ENCODE measurements at regions not wholly inside any gene's neighbourhood (a gene's known extent, or its start where the extent isn't known, plus 50 kb on each side); places are given as distances from the start of the nearest gene placed in this dataset.

- Mint-ChIP-seq H3K4me3 (no peak overlapping the region), H3K4me1 (peaks cover 21% of the 10 kb centered on the region), H3K27me3 (ENCODE audit: low read depth, poor library complexity) (peaks cover 52% of the 10 kb centered on the region), H3K9me3 (peaks cover 4% of the 10 kb centered on the region), H3K27ac (no peak overlapping the region), H3K36me3 (ENCODE audit: low read depth) (no peaks in the 10 kb centered on the region)
- no peak for DNase-seq
- no peak for TF ChIP-seq CTCF (IDR thresholded peaks at IDR 0.05)
Measured at GRCh38 chr10:8326396-8327139, 272.1 kb downstream of the GATA3 start.

- H3K36me3 Mint-ChIP-seq (ENCODE audit: low read depth): no peaks in the 10 kb centered on the region
- no peak for DNase-seq
- H3K9me3 Mint-ChIP-seq: peaks cover 8% of the 10 kb centered on the region
- peaks cover 57% of the 10 kb centered on the region for H3K27me3 Mint-ChIP-seq (ENCODE audit: low read depth, poor library complexity)
- H3K27ac Mint-ChIP-seq: no peak overlapping the region
- peaks cover 27% of the 10 kb centered on the region for H3K4me1 Mint-ChIP-seq
- no peak overlapping the region for H3K4me3 Mint-ChIP-seq
- no peak for TF ChIP-seq CTCF (IDR thresholded peaks at IDR 0.05)
Measured at GRCh38 chr10:8327140-8327423, 272.6 kb downstream of the GATA3 start.

DNA sequence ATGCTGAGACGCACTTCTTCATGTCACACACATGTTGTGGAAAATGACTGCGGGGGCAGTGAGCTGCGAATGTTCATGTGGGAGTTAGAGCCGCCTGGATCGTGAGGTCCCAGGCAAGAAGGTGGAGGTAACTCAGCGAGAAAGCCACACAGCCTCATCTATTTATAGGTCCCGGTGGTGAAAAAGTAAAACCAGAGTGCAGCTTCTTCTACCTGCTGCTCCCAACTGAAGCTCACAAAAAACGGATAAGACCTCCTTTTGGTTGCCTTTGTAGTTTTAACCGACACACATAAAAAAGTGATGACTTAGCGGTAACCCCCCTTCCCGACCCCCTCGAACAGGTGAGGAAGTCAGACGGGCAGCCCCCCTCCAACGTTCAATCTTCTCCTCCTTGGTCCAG lies 276.9 kb downstream of the GATA3 start:
- Mint-ChIP-seq H3K4me3 (peak overlapping the region; percentile 10), H3K4me1 (peaks cover 14% of the 10 kb centered on the region), H3K27me3 (ENCODE audit: low read depth, poor library complexity) (peaks cover 85% of the 10 kb centered on the region), H3K27ac (no peak overlapping the region), H3K36me3 (ENCODE audit: low read depth) (no peaks in the 10 kb centered on the region), H3K9me3 (peaks cover 8% of the 10 kb centered on the region)
- TF ChIP-seq CTCF (IDR thresholded peaks at IDR 0.05): no peak
- no peak for DNase-seq

DNA sequence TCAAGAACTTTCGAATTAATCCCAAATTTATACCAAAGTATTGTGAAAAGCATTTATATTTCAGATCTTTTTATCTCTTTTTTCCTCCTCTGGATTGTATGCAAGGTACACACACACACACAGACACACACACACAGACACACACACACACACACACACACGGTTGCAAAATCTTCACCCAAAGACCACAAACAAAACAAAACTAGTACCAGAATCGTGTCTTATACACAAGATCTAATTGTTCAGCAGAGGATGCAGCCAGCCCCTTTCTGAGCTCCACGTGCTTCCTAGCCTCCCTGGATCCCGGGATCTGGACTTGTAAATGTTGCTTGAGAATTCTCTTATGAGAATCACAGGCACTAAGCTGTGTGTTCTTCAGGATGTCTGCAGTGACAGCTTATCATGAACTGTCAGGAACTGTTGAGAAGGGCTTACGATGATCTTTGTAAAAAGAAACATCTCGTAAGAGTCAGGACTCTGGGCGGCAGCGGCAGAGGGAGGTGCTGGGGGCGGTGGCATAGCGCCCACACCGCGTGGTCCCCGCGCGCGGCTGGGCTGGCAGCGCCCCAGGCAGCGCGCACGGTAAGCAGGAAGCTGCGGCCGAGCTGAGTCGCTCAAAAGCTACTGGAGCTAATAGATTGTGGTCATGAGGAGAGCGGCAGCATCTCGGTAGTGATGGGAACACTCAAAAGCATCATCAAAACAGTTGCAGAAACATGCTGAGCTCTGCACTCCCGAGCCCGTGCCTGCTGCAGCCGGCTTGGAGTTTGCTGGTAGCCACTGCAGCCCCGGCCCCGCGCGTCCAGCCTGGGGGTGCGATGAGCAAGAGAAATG lies 277.6 kb downstream of the GATA3 start:
- peak; percentile 47 for DNase-seq
- peaks cover 83% of the 10 kb centered on the region for H3K27me3 Mint-ChIP-seq (ENCODE audit: low read depth, poor library complexity)
- peak overlapping the region; percentile 78 for H3K4me3 Mint-ChIP-seq
- H3K9me3 Mint-ChIP-seq: peaks cover 8% of the 10 kb centered on the region
- peaks cover 22% of the 10 kb centered on the region for H3K4me1 Mint-ChIP-seq
- no peak overlapping the region for H3K27ac Mint-ChIP-seq
- TF ChIP-seq CTCF (IDR thresholded peaks at IDR 0.05): no peak
- no peaks in the 10 kb centered on the region for H3K36me3 Mint-ChIP-seq (ENCODE audit: low read depth)

DNA sequence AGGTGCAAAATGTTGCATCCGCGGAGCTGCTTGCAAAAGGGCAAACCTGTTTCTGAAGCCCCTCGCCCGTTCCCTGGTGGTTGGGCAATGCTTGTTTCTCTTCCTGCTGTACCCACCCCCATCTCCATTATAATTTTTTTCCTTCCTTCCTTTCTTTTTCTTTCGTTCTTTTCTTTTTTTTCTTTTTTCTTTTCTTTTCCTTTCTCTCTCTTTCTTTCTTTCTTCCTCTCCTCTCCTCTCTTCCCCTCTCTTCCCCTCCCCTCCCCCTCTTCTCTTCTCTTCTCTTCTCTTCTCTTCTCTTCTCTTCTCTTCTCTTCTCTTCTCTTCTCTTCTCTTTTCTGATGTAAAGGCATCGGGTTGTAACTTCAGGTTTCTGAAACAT lies 278.2 kb downstream of the GATA3 start:
- TF ChIP-seq CTCF (IDR thresholded peaks at IDR 0.05): no peak
- Mint-ChIP-seq H3K27ac (no peak overlapping the region), H3K4me3 (peak overlapping the region; percentile 78), H3K4me1 (peaks cover 26% of the 10 kb centered on the region), H3K9me3 (peaks cover 8% of the 10 kb centered on the region), H3K27me3 (ENCODE audit: low read depth, poor library complexity) (peaks cover 77% of the 10 kb centered on the region), H3K36me3 (ENCODE audit: low read depth) (no peaks in the 10 kb centered on the region)
- no peak for DNase-seq

Data from nephron progenitor cell (in vitro differentiated cells).